Testis (tissue), 2 donors: ENCODE measurements at regions not wholly inside any gene's neighbourhood (a gene's known extent, or its start where the extent isn't known, plus 50 kb on each side); places are given as distances from the start of the nearest gene placed in this dataset.

Experiments used
- DNase-seq: peaks from one replicate; pipeline ENCODE4 v3.0.0-alpha.2; 2019
- H3K27ac ChIP-seq, 2 donors: fragments of 200-600 bp; sonication (generic); one replicate each; pipeline ENCODE4 v1.5.1; 2019
- H3K27me3 ChIP-seq: fragments of 200-600 bp; sonication (generic); one replicate; pipeline ENCODE4 v1.5.1; 2019
- H3K36me3 ChIP-seq: fragments of 200-600 bp; sonication (generic); one replicate; pipeline ENCODE4 v1.5.1; 2017; ENCODE audit warnings: low read depth; ENCODE audit errors: missing control alignments
- H3K4me1 ChIP-seq: fragments of 200-600 bp; sonication (generic); one replicate; pipeline ENCODE4 v1.5.1; 2019
- H3K4me3 ChIP-seq, 2 donors: fragments of 200-600 bp; sonication (generic); one replicate each; pipeline ENCODE4 v1.5.1; 2017 to 2019
- H3K9me3 ChIP-seq: fragments of 200-600 bp; sonication (generic); one replicate; pipeline ENCODE4 v1.5.1; 2017
- CTCF ChIP-seq, 3 experiments: fragments of 450-650 bp in 2 of 3; fragments of 200-600 bp in 1 of 3; sonication (generic) in 1 of 3; IDR thresholded peaks; one replicate each; pipeline ENCODE4 v1.5.1; 2016 to 2019; ENCODE audit warnings: antibody characterized with exemption in 3 of 3, mild to moderate bottlenecking in 2 of 3, moderate library complexity in 1 of 3
- POLR2A ChIP-seq: fragments of 450-650 bp; IDR thresholded peaks from one replicate; pipeline ENCODE4 v1.6.1; 2017; ENCODE audit warnings: antibody characterized with exemption, mild to moderate bottlenecking, moderate library complexity
- WGBS, 2 donors: methylation state at CpG; one replicate each; pipeline ENCODE4 v1.1.5; 2018; 5-methylcytosine and 5-hydroxymethylcytosine counted together
- intact Hi-C: fragments of 100-400 bp; cut with DNase I; formaldehyde crosslinking; loops from one replicate; pipeline ENCODE4 v1.15.1; 2023; ENCODE audit warnings: low total_unique reads

- H3K27ac ChIP-seq, result no peak overlapping the region
- no peaks in the 10 kb centered on the region for H3K4me1 ChIP-seq
- H3K9me3 ChIP-seq, result no peaks in the 10 kb centered on the region
- H3K36me3 ChIP-seq, result no peaks in the 10 kb centered on the region
- TF ChIP-seq CTCF (IDR thresholded peaks at IDR 0.05) (no peak), POLR2A (no peak)
- WGBS, 2 donors, result 90 to 94% methylated on average over 1 of the region's 1 CpG
- intact Hi-C loops, result no loop called here
- H3K4me3 ChIP-seq, result no peak overlapping the region
- no peaks in the 10 kb centered on the region for H3K27me3 ChIP-seq
- DNase-seq, result no peak
Measured at GRCh38 chr12:11998944-11999315, 71.8 kb upstream of the BCL2L14 start.

GRCh38 chr12:12003609-12004008, 67.1 kb upstream of the BCL2L14 start:
- DNase-seq, result no peak
- H3K36me3 ChIP-seq, result no peaks in the 10 kb centered on the region
- H3K9me3 ChIP-seq, result no peaks in the 10 kb centered on the region
- no peak overlapping the region for H3K4me3 ChIP-seq
- TF ChIP-seq POLR2A (no peak), CTCF (IDR thresholded peaks at IDR 0.05) (no peak)
- no peaks in the 10 kb centered on the region for H3K4me1 ChIP-seq
- H3K27ac ChIP-seq, result no peak overlapping the region
- intact Hi-C loops, result no loop called here
- 86 to 88% methylated on average over 5 of the region's 5 CpGs for WGBS, 2 donors
- H3K27me3 ChIP-seq, result no peaks in the 10 kb centered on the region

GRCh38 chr12:12004524-12004923, 66.2 kb upstream of the BCL2L14 start:
- H3K36me3 ChIP-seq, result no peaks in the 10 kb centered on the region
- H3K27me3 ChIP-seq, result no peaks in the 10 kb centered on the region
- intact Hi-C loops, result no loop called here
- no peaks in the 10 kb centered on the region for H3K4me1 ChIP-seq
- no peak for DNase-seq
- 80 to 82% methylated on average over 3 of the region's 3 CpGs for WGBS, 2 donors
- H3K27ac ChIP-seq, result no peak overlapping the region
- H3K9me3 ChIP-seq, result no peaks in the 10 kb centered on the region
- H3K4me3 ChIP-seq, result no peak overlapping the region
- TF ChIP-seq CTCF (IDR thresholded peaks at IDR 0.05) (no peak), POLR2A (no peak)

GRCh38 chr12:12007001-12007712, 63.6 kb upstream of the BCL2L14 start:
- Histone ChIP-seq H3K27me3 (no peaks in the 10 kb centered on the region), H3K27ac (no peak overlapping the region), H3K9me3 (no peaks in the 10 kb centered on the region), H3K4me3 (no peak overlapping the region), H3K36me3 (no peaks in the 10 kb centered on the region), H3K4me1 (peaks cover 11% of the 10 kb centered on the region)
- WGBS, 2 donors, result 67 to 76% methylated on average over 7 of the region's 7 CpGs
- intact Hi-C loops, result no loop called here
- TF ChIP-seq CTCF (IDR thresholded peaks at IDR 0.05) (no peak), POLR2A (no peak)
- no peak for DNase-seq

GRCh38 chr12:12007713-12008231, 63.0 kb upstream of the BCL2L14 start:
- 95 to 96% methylated on average over 9 of the region's 9 CpGs for WGBS, 2 donors
- intact Hi-C loops, result no loop called here

More at GRCh38 chr12:12007713-12008231, 63.0 kb upstream of the BCL2L14 start:
- no peaks in the 10 kb centered on the region for H3K36me3 ChIP-seq
- no peak for DNase-seq
- no peaks in the 10 kb centered on the region for H3K27me3 ChIP-seq
- H3K27ac ChIP-seq, result no peak overlapping the region
- H3K9me3 ChIP-seq, result no peaks in the 10 kb centered on the region
- no peak overlapping the region for H3K4me3 ChIP-seq
- peaks cover 11% of the 10 kb centered on the region for H3K4me1 ChIP-seq
- TF ChIP-seq CTCF (IDR thresholded peaks at IDR 0.05) (no peak), POLR2A (no peak)
